Glutamatergic neuron (in vitro differentiated cells): ENCODE measurements at regions not wholly inside any gene's neighbourhood (a gene's known extent, or its start where the extent isn't known, plus 50 kb on each side); places are given as distances from the start of the nearest gene placed in this dataset.
A peak's percentile ranks its signal among the peaks of the same experiment; 100 is the strongest.

Experiments used
- DNase-seq: peaks from one replicate; pipeline ENCODE4 v3.0.0; 2022
- H3K27ac Mint-ChIP-seq: one replicate; pipeline ENCODE4 v1.8.0; 2020; ENCODE audit warnings: mild to moderate bottlenecking, mixed read lengths, inconsistent platforms; ENCODE audit not compliant: unreplicated experiment
- H3K27me3 Mint-ChIP-seq: one replicate; pipeline ENCODE4 v1.8.0; 2020; ENCODE audit warnings: mild to moderate bottlenecking, moderate library complexity, mixed read lengths, inconsistent platforms; ENCODE audit not compliant: unreplicated experiment
- H3K36me3 Mint-ChIP-seq: one replicate; pipeline ENCODE4 v1.8.0; 2020; ENCODE audit warnings: mild to moderate bottlenecking, mixed read lengths, inconsistent platforms; ENCODE audit not compliant: unreplicated experiment
- H3K4me1 Mint-ChIP-seq: one replicate; pipeline ENCODE4 v1.8.0; 2020; ENCODE audit warnings: mild to moderate bottlenecking, low read depth, mixed read lengths, inconsistent platforms; ENCODE audit not compliant: unreplicated experiment
- H3K4me3 Mint-ChIP-seq: one replicate; pipeline ENCODE4 v1.8.0; 2020; ENCODE audit warnings: mild to moderate bottlenecking, mixed read lengths, inconsistent platforms; ENCODE audit not compliant: unreplicated experiment
- H3K9me3 Mint-ChIP-seq: one replicate; pipeline ENCODE4 v1.8.0; 2020; ENCODE audit warnings: mild to moderate bottlenecking, moderate library complexity, mixed read lengths, inconsistent platforms; ENCODE audit not compliant: unreplicated experiment
- CTCF ChIP-seq: fragments of 200-600 bp; sonication (generic); IDR thresholded peaks from one replicate; pipeline ENCODE4 v1.5.0; 2021; ENCODE audit not compliant: partially characterized antibody, unreplicated experiment

DNA sequence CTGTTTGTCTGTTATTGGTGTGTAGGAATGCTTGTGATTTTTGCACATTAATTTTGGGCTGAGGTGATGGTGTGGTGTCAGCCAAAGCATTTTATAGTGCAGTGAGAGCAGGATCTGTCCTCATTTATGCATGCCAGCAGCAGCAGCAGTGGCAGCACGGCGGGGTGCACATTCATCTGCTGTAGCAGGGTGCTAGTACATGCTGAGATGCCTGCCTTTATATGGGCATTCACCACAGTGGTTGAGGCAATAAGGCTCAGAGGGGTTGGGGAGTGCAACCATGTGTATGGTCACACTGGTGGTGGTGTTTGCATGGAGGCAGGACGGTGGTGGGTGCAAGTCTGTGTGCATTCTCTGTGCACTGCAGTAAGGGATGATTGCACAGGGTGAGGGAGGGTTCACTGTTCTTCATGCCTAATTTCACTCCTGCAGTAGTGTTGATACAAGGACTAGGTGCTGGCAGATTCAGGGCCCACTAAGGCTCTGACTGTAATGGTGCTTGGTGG, 129.3 kb upstream of the SYNCRIP start:
- Mint-ChIP-seq H3K36me3 (peaks cover under 1% of the 10 kb centered on the region), H3K27ac (no peak overlapping the region), H3K27me3 (peaks cover 4% of the 10 kb centered on the region), H3K4me3 (no peak overlapping the region), H3K4me1 (no peaks in the 10 kb centered on the region), H3K9me3 (peaks cover 4% of the 10 kb centered on the region)
- no peak for TF ChIP-seq CTCF
- DNase-seq = no peak

GRCh38 chr6:85771455-85771854, 128.8 kb upstream of the SYNCRIP start:
- Mint-ChIP-seq H3K27me3 (peaks cover 4% of the 10 kb centered on the region), H3K4me3 (no peak overlapping the region), H3K36me3 (no peaks in the 10 kb centered on the region), H3K9me3 (peaks cover 4% of the 10 kb centered on the region), H3K4me1 (no peaks in the 10 kb centered on the region), H3K27ac (no peak overlapping the region)
- TF ChIP-seq CTCF = no peak
- DNase-seq = no peak

DNA sequence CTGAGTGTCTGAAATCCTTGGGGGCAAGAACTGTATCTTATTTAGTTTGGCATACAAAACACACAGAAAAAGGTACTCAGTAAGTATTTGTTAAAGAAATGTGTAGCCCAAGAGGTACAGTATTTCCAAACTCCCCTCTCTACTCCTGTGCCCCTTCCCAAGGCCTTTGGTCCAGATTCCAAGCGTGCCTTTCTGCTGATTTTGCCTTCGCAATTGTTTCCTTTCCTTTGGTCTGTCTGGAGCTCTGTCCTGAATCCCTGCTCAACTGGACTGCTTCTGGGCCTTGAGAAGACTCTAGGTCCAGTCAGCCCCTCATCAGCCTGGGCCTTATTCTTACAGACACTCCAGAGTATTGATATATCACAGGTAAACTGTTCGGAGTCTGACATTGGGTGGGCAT, 122.2 kb upstream of the SYNCRIP start:
- Mint-ChIP-seq H3K27ac (no peak overlapping the region), H3K4me3 (no peak overlapping the region), H3K27me3 (peaks cover 7% of the 10 kb centered on the region), H3K4me1 (no peaks in the 10 kb centered on the region), H3K9me3 (peaks cover 2% of the 10 kb centered on the region), H3K36me3 (no peaks in the 10 kb centered on the region)
- TF ChIP-seq CTCF = no peak
- no peak for DNase-seq

GRCh38 chr6:85756982-85757381, 114.3 kb upstream of the SYNCRIP start:
- Mint-ChIP-seq H3K36me3 (peaks cover 6% of the 10 kb centered on the region), H3K4me1 (no peaks in the 10 kb centered on the region), H3K4me3 (no peak overlapping the region), H3K9me3 (peaks cover 2% of the 10 kb centered on the region), H3K27me3 (peaks cover 6% of the 10 kb centered on the region), H3K27ac (no peak overlapping the region)
- DNase-seq = no peak
- TF ChIP-seq CTCF = peak; percentile 38

DNA sequence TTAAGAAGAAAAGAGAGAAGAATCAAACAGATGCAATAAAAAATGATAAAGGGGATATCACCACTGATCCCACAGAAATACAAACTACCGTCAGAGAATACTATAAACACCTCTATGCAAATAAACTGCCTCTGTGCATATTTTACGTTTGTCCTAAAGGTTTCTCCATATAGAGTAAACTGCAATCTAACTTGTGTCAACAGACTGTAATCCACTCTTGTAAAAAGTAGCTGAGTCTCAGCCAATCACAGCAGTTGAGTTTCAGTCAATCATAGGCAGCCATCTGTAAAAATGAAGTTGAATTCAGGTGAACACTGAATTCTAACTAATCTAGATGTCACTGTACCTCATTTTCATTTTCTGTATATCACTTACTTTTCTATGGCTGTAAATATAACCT, 112.2 kb upstream of the SYNCRIP start:
- no peak for TF ChIP-seq CTCF
- H3K4me3 Mint-ChIP-seq = no peak overlapping the region
- H3K4me1 Mint-ChIP-seq = no peaks in the 10 kb centered on the region
- DNase-seq = no peak
- H3K27me3 Mint-ChIP-seq = peaks cover 1% of the 10 kb centered on the region
- no peak overlapping the region for H3K27ac Mint-ChIP-seq
- no peaks in the 10 kb centered on the region for H3K9me3 Mint-ChIP-seq
- H3K36me3 Mint-ChIP-seq = peaks cover 6% of the 10 kb centered on the region
